ENCODE measurements at regions not wholly inside any gene's neighbourhood (a gene's known extent, or its start where the extent isn't known, plus 50 kb on each side); places are given as distances from the start of the nearest gene placed in this dataset.

GRCh38 chr7:119556436-119556835 is 716.5 kb upstream of the KCND2 start:
- no peak for DNase-seq (ENCODE audit: low read depth)
- no peak for TF ChIP-seq CTCF (conservative IDR thresholded peaks at IDR 0.05; ENCODE audit: control insufficient read depth, insufficient read depth, low read depth, low read length)
- no peak overlapping the region for H3K4me3 ChIP-seq (ENCODE audit: control insufficient read depth, low read depth, low read length)

- no peak for DNase-seq (ENCODE audit: low read depth)
- no peak overlapping the region for H3K4me3 ChIP-seq (ENCODE audit: control insufficient read depth, low read depth, low read length)
- no peak for TF ChIP-seq CTCF (conservative IDR thresholded peaks at IDR 0.05; ENCODE audit: control insufficient read depth, insufficient read depth, low read depth, low read length)
Observed at GRCh38 chr7:119561751-119562150, 711.2 kb upstream of the KCND2 start.

GRCh38 chr7:119562839-119563238 is 710.1 kb upstream of the KCND2 start:
- H3K4me3 ChIP-seq (ENCODE audit: control insufficient read depth, low read depth, low read length) = no peak overlapping the region
- TF ChIP-seq CTCF (conservative IDR thresholded peaks at IDR 0.05; ENCODE audit: control insufficient read depth, insufficient read depth, low read depth, low read length) = no peak
- DNase-seq (ENCODE audit: low read depth) = no peak

GRCh38 chr7:119571666-119572065 is 701.3 kb upstream of the KCND2 start:
- TF ChIP-seq CTCF (conservative IDR thresholded peaks at IDR 0.05; ENCODE audit: control insufficient read depth, insufficient read depth, low read depth, low read length) = no peak
- DNase-seq (ENCODE audit: low read depth) = no peak
- H3K4me3 ChIP-seq (ENCODE audit: control insufficient read depth, low read depth, low read length) = no peak overlapping the region

- no peak for TF ChIP-seq CTCF (conservative IDR thresholded peaks at IDR 0.05; ENCODE audit: control insufficient read depth, insufficient read depth, low read depth, low read length)
- H3K4me3 ChIP-seq (ENCODE audit: control insufficient read depth, low read depth, low read length) = no peak overlapping the region
- DNase-seq (ENCODE audit: low read depth) = peak; percentile 5
Observed at GRCh38 chr7:119572132-119572531, 700.8 kb upstream of the KCND2 start.

GRCh38 chr7:119572541-119572940 is 700.4 kb upstream of the KCND2 start:
- DNase-seq (ENCODE audit: low read depth) = no peak
- H3K4me3 ChIP-seq (ENCODE audit: control insufficient read depth, low read depth, low read length) = no peak overlapping the region
- no peak for TF ChIP-seq CTCF (conservative IDR thresholded peaks at IDR 0.05; ENCODE audit: control insufficient read depth, insufficient read depth, low read depth, low read length)

- TF ChIP-seq CTCF (conservative IDR thresholded peaks at IDR 0.05; ENCODE audit: control insufficient read depth, insufficient read depth, low read depth, low read length) = no peak
- no peak overlapping the region for H3K4me3 ChIP-seq (ENCODE audit: control insufficient read depth, low read depth, low read length)
- no peak for DNase-seq (ENCODE audit: low read depth)
Observed at GRCh38 chr7:119578116-119578515, 694.9 kb upstream of the KCND2 start.

All from fibroblast of mammary gland (primary cell).